BE2C (cell line): ENCODE measurements at regions not wholly inside any gene's neighbourhood (a gene's known extent, or its start where the extent isn't known, plus 50 kb on each side); places are given as distances from the start of the nearest gene placed in this dataset.

Experiments used
- DNase-seq: peaks from one replicate; pipeline ENCODE4 v3.0.0-alpha.2; 2020
- H3K27me3 ChIP-seq: fragments of 250-450 bp; sonication (Bioruptor Pico); 2 replicates; pipeline ENCODE4 v1.5.1; 2020; ENCODE audit warnings: mild to moderate bottlenecking
- H3K36me3 ChIP-seq: fragments of 250-450 bp; sonication (Bioruptor Pico); 2 replicates; pipeline ENCODE4 v1.5.1; 2020; ENCODE audit warnings: mild to moderate bottlenecking
- H3K4me1 ChIP-seq: fragments of 250-450 bp; sonication (Bioruptor Pico); 2 replicates; pipeline ENCODE4 v1.5.1; 2020
- H3K4me3 ChIP-seq: 2 replicates; pipeline ENCODE4 v1.5.1; 2011; ENCODE audit warnings: low read depth, low read length
- H3K9me3 ChIP-seq: fragments of 250-450 bp; sonication (Bioruptor Pico); 2 replicates; pipeline ENCODE4 v1.5.1; 2020
- CTCF ChIP-seq: IDR thresholded peaks from 2 replicates; pipeline ENCODE4 v1.5.1; 2012; ENCODE audit warnings: mild to moderate bottlenecking, low read depth, low read length

- Histone ChIP-seq H3K36me3 (no peaks in the 10 kb centered on the region), H3K4me3 (no peak overlapping the region), H3K9me3 (no peaks in the 10 kb centered on the region), H3K27me3 (peaks cover 10% of the 10 kb centered on the region), H3K4me1 (no peaks in the 10 kb centered on the region)
- TF ChIP-seq CTCF: no peak
- no peak for DNase-seq
These were observed 62.4 kb upstream of the STUM start for GRCh38 chr1:226486161-226486560.

- no peak for DNase-seq
- TF ChIP-seq CTCF: no peak
- no peaks in the 10 kb centered on the region for H3K9me3 ChIP-seq
- H3K27me3 ChIP-seq: peaks cover 10% of the 10 kb centered on the region
- no peaks in the 10 kb centered on the region for H3K36me3 ChIP-seq
- no peaks in the 10 kb centered on the region for H3K4me1 ChIP-seq
- no peak overlapping the region for H3K4me3 ChIP-seq
These were observed 60.6 kb upstream of the STUM start for GRCh38 chr1:226487921-226488320.

DNA sequence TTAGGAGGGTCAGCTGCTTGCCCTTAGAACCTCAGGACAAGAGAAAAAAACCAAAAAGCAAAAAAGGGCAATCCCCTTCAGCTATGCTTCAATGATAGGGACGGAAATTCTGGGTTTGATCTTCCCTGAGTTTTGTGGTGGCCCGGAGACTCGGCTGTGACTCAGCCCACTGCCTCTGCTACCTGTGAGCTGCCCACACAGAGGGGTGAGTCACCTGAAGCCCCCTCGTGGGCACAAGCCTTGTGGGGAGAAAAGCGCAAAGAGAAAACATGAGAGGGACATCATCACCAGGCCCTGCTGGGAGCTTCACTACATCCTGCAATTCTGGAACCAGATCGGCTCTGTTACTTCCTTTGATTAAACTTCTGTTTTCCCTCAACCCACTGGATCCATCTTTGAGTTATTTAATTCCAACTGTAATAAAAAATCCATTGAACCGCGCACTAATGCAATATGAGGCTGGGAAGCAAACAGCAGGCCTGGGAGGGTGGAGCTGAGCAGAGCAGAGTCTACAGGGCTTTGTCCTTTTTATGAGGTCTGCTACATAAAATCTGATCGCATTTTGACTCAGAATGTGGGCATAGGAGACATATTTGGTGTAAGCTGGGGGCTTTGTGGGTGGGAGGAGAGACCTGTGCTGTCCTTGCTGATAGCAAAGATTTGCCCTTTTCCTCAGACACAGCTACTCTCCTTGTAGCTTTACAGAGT lies 58.7 kb upstream of the STUM start:
- Histone ChIP-seq H3K9me3 (no peaks in the 10 kb centered on the region), H3K27me3 (peaks cover 10% of the 10 kb centered on the region), H3K4me1 (no peaks in the 10 kb centered on the region), H3K4me3 (no peak overlapping the region), H3K36me3 (no peaks in the 10 kb centered on the region)
- DNase-seq: no peak
- TF ChIP-seq CTCF: no peak

- DNase-seq: no peak
- H3K27me3 ChIP-seq: peaks cover 10% of the 10 kb centered on the region
- no peak for TF ChIP-seq CTCF
- H3K36me3 ChIP-seq: no peaks in the 10 kb centered on the region
- H3K4me1 ChIP-seq: no peaks in the 10 kb centered on the region
- no peak overlapping the region for H3K4me3 ChIP-seq
- H3K9me3 ChIP-seq: no peaks in the 10 kb centered on the region
These were observed 58.1 kb upstream of the STUM start for GRCh38 chr1:226490426-226490809.

- no peaks in the 10 kb centered on the region for H3K9me3 ChIP-seq
- H3K4me3 ChIP-seq: no peak overlapping the region
- H3K27me3 ChIP-seq: peaks cover 7% of the 10 kb centered on the region
- H3K4me1 ChIP-seq: no peaks in the 10 kb centered on the region
- no peak for TF ChIP-seq CTCF
- no peaks in the 10 kb centered on the region for H3K36me3 ChIP-seq
- DNase-seq: no peak
These were observed 57.3 kb upstream of the STUM start for GRCh38 chr1:226491093-226491850.

DNA sequence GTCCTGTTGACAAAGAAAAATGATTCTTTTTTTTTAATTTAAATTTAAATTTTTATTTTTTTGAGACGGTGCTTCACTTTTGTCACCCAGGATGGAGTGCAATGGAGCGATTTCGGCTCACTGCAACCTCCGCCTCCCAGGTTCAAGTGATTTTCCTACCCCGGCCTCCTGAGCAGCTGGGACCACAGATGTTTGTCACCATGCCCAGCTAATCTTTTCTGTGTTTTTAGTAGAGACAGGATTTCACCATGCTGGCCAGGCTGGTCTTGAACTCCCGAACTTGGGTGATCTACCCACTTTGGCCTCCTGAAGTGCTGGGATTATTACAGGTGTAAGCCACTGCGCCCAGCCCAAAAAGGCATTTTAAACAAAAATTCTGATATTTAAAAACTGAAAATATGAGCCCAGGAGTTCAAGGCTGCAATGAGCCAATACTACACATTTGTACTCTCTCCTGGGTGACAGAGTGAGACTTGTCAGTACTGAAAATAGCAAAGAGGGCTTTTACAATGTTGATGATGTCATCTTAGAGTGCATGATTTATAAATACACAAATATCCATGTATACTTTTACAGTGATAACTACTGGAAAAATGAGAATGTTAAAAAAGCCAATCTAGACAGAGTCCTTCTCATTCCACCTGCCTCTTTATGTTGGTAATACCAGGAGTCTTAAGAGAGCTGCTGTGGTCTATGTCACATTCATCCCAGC lies 56.0 kb upstream of the STUM start:
- Histone ChIP-seq H3K36me3 (no peaks in the 10 kb centered on the region), H3K9me3 (no peaks in the 10 kb centered on the region), H3K4me3 (no peak overlapping the region), H3K27me3 (no peaks in the 10 kb centered on the region), H3K4me1 (no peaks in the 10 kb centered on the region)
- DNase-seq: no peak
- TF ChIP-seq CTCF: no peak
